B cell (primary cell): ENCODE measurements at regions not wholly inside any gene's neighbourhood (a gene's known extent, or its start where the extent isn't known, plus 50 kb on each side); places are given as distances from the start of the nearest gene placed in this dataset.
"Not testable (repeated sequence)": the region's sequence is repeated elsewhere in the genome, so short reads cannot be mapped to it uniquely, and the experiment has no call there.

Experiments used
- EZH2 ChIP-seq: IDR thresholded peaks from 2 replicates; pipeline ENCODE4 v1.6.1; 2012; ENCODE audit warnings: borderline replicate concordance, low read depth, mild to moderate bottlenecking, moderate library complexity, low read length; ENCODE audit not compliant: insufficient read depth, poor library complexity, severe bottlenecking
- TF ChIP-seq, protein P1 (sequence below): fragments of 200-600 bp; IDR thresholded peaks from one replicate; pipeline ENCODE4 v1.8.0; 2022; ENCODE audit warnings: antibody characterized with exemption, mild to moderate bottlenecking

DNA sequence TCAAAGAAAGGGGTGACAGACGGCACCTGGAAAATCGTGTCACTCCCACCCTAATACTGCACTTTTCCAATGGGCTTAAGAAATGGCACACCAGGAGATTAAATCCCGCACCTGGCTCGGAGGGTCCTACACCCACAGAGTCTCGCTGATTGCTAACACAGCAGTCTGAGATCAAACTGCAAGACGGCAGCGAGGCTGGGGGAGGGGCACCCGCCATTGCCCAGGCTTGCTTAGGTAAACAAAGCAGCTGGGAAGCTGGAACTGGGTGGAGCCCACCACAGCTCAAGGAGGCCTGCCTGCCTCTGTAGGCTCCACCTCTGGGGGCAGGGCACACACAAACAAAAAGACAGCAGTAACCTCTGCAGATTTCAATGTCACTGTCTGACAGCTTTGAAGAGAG lies 108.5 kb upstream of the SMARCAD1 start:
- TF ChIP-seq, protein P1, sequence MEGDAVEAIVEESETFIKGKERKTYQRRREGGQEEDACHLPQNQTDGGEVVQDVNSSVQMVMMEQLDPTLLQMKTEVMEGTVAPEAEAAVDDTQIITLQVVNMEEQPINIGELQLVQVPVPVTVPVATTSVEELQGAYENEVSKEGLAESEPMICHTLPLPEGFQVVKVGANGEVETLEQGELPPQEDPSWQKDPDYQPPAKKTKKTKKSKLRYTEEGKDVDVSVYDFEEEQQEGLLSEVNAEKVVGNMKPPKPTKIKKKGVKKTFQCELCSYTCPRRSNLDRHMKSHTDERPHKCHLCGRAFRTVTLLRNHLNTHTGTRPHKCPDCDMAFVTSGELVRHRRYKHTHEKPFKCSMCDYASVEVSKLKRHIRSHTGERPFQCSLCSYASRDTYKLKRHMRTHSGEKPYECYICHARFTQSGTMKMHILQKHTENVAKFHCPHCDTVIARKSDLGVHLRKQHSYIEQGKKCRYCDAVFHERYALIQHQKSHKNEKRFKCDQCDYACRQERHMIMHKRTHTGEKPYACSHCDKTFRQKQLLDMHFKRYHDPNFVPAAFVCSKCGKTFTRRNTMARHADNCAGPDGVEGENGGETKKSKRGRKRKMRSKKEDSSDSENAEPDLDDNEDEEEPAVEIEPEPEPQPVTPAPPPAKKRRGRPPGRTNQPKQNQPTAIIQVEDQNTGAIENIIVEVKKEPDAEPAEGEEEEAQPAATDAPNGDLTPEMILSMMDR: not testable (repeated sequence)
- not testable (repeated sequence) for TF ChIP-seq EZH2
